ENCODE measurements at regions not wholly inside any gene's neighbourhood (a gene's known extent, or its start where the extent isn't known, plus 50 kb on each side); places are given as distances from the start of the nearest gene placed in this dataset.
"Not testable (repeated sequence)": the region's sequence is repeated elsewhere in the genome, so short reads cannot be mapped to it uniquely, and the experiment has no call there.

GRCh38 chr5:57718155-57718554, 235.5 kb upstream of the ACTBL2 start:
- DNase-seq: no peak
- Mint-ChIP-seq H3K9me3 (ENCODE audit: unreplicated experiment) (no peaks in the 10 kb centered on the region), H3K4me1 (ENCODE audit: low read depth, unreplicated experiment) (no peaks in the 10 kb centered on the region), H3K27ac (ENCODE audit: unreplicated experiment) (no peak overlapping the region), H3K4me3 (ENCODE audit: unreplicated experiment) (no peak overlapping the region), H3K36me3 (ENCODE audit: unreplicated experiment) (peaks cover 5% of the 10 kb centered on the region), H3K27me3 (ENCODE audit: unreplicated experiment) (no peaks in the 10 kb centered on the region)
- no peak for TF ChIP-seq CTCF (IDR thresholded peaks at IDR 0.05; ENCODE audit: partially characterized antibody, unreplicated experiment)

- no peak for DNase-seq
- H3K4me1 Mint-ChIP-seq (ENCODE audit: low read depth, unreplicated experiment): no peaks in the 10 kb centered on the region
- TF ChIP-seq CTCF (IDR thresholded peaks at IDR 0.05; ENCODE audit: partially characterized antibody, unreplicated experiment): no peak
- no peaks in the 10 kb centered on the region for H3K27me3 Mint-ChIP-seq (ENCODE audit: unreplicated experiment)
- H3K9me3 Mint-ChIP-seq (ENCODE audit: unreplicated experiment): no peaks in the 10 kb centered on the region
- peaks cover 5% of the 10 kb centered on the region for H3K36me3 Mint-ChIP-seq (ENCODE audit: unreplicated experiment)
- no peak overlapping the region for H3K4me3 Mint-ChIP-seq (ENCODE audit: unreplicated experiment)
- no peak overlapping the region for H3K27ac Mint-ChIP-seq (ENCODE audit: unreplicated experiment)
Observed at GRCh38 chr5:57717555-57717954, 234.9 kb upstream of the ACTBL2 start.

GRCh38 chr5:57716661-57717060, 234.1 kb upstream of the ACTBL2 start:
- no peak for DNase-seq
- H3K4me1 Mint-ChIP-seq (ENCODE audit: low read depth, unreplicated experiment): no peaks in the 10 kb centered on the region
- H3K27me3 Mint-ChIP-seq (ENCODE audit: unreplicated experiment): no peaks in the 10 kb centered on the region
- H3K9me3 Mint-ChIP-seq (ENCODE audit: unreplicated experiment): no peaks in the 10 kb centered on the region
- peaks cover 5% of the 10 kb centered on the region for H3K36me3 Mint-ChIP-seq (ENCODE audit: unreplicated experiment)
- H3K4me3 Mint-ChIP-seq (ENCODE audit: unreplicated experiment): no peak overlapping the region
- TF ChIP-seq CTCF (IDR thresholded peaks at IDR 0.05; ENCODE audit: partially characterized antibody, unreplicated experiment): no peak
- H3K27ac Mint-ChIP-seq (ENCODE audit: unreplicated experiment): no peak overlapping the region

- no peaks in the 10 kb centered on the region for H3K9me3 Mint-ChIP-seq (ENCODE audit: unreplicated experiment)
- no peak overlapping the region for H3K27ac Mint-ChIP-seq (ENCODE audit: unreplicated experiment)
- no peak for DNase-seq
- H3K4me1 Mint-ChIP-seq (ENCODE audit: low read depth, unreplicated experiment): no peaks in the 10 kb centered on the region
- peaks cover 5% of the 10 kb centered on the region for H3K36me3 Mint-ChIP-seq (ENCODE audit: unreplicated experiment)
- H3K27me3 Mint-ChIP-seq (ENCODE audit: unreplicated experiment): no peaks in the 10 kb centered on the region
- no peak for TF ChIP-seq CTCF (IDR thresholded peaks at IDR 0.05; ENCODE audit: partially characterized antibody, unreplicated experiment)
- H3K4me3 Mint-ChIP-seq (ENCODE audit: unreplicated experiment): no peak overlapping the region
Observed at GRCh38 chr5:57715296-57715695, 232.7 kb upstream of the ACTBL2 start.

- H3K9me3 Mint-ChIP-seq (ENCODE audit: unreplicated experiment); H3K27ac Mint-ChIP-seq (ENCODE audit: unreplicated experiment); H3K4me1 Mint-ChIP-seq (ENCODE audit: low read depth, unreplicated experiment); H3K36me3 Mint-ChIP-seq (ENCODE audit: unreplicated experiment); DNase-seq; H3K4me3 Mint-ChIP-seq (ENCODE audit: unreplicated experiment); H3K27me3 Mint-ChIP-seq (ENCODE audit: unreplicated experiment): not testable (repeated sequence)
Observed at GRCh38 chr5:57713535-57713934, 230.9 kb upstream of the ACTBL2 start.

- peaks cover 5% of the 10 kb centered on the region for H3K36me3 Mint-ChIP-seq (ENCODE audit: unreplicated experiment)
- no peak overlapping the region for H3K4me3 Mint-ChIP-seq (ENCODE audit: unreplicated experiment)
- no peaks in the 10 kb centered on the region for H3K27me3 Mint-ChIP-seq (ENCODE audit: unreplicated experiment)
- H3K27ac Mint-ChIP-seq (ENCODE audit: unreplicated experiment): no peak overlapping the region
- TF ChIP-seq CTCF (IDR thresholded peaks at IDR 0.05; ENCODE audit: partially characterized antibody, unreplicated experiment): no peak
- H3K9me3 Mint-ChIP-seq (ENCODE audit: unreplicated experiment): no peaks in the 10 kb centered on the region
- no peak for DNase-seq
- H3K4me1 Mint-ChIP-seq (ENCODE audit: low read depth, unreplicated experiment): no peaks in the 10 kb centered on the region
Observed at GRCh38 chr5:57711946-57712345, 229.3 kb upstream of the ACTBL2 start.
